Neural progenitor cell (in vitro differentiated cells): ENCODE measurements at regions not wholly inside any gene's neighbourhood (a gene's known extent, or its start where the extent isn't known, plus 50 kb on each side); places are given as distances from the start of the nearest gene placed in this dataset.

Experiments used
- EZH2 ChIP-seq: fragments of 200-600 bp; sonication (generic); IDR thresholded peaks from 2 replicates; pipeline ENCODE4 v1.6.1; 2017; ENCODE audit warnings: antibody characterized with exemption, mild to moderate bottlenecking, moderate library complexity
- EZH2phosphoT487 ChIP-seq: fragments of 200-600 bp; sonication (generic); IDR thresholded peaks from 2 replicates; pipeline ENCODE4 v1.6.1; 2017; ENCODE audit warnings: antibody characterized with exemption
- TF ChIP-seq, protein P1 (sequence below): fragments of 200-600 bp; sonication (generic); IDR thresholded peaks from 2 replicates; pipeline ENCODE4 v1.5.1; 2017; ENCODE audit warnings: antibody characterized with exemption, mild to moderate bottlenecking

DNA sequence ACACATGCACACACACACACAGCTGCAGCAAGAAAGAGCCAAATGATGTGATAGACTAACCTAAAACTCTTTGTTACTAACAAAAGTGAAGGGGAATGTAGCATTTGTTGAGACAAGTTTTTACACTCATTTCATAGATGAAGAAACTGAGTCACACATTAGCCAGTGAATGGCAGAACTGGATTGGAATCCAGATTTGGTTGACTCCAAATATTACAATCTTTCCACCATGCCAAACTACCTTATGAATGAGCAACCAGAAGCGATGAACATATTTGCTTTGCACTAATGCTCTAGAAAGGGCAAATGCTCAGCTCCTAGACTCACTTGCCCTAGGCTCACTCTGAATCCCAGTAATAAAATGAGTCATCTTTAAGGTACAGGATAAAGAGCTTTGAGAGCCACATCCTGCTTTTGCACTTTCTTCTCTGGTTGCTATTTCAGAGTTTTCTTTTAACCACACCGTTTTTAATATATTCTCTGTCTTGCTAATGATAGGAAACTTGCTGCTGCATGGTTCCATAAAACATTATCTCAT lies 111.9 kb downstream of the GPAM start:
- TF ChIP-seq, protein P1, sequence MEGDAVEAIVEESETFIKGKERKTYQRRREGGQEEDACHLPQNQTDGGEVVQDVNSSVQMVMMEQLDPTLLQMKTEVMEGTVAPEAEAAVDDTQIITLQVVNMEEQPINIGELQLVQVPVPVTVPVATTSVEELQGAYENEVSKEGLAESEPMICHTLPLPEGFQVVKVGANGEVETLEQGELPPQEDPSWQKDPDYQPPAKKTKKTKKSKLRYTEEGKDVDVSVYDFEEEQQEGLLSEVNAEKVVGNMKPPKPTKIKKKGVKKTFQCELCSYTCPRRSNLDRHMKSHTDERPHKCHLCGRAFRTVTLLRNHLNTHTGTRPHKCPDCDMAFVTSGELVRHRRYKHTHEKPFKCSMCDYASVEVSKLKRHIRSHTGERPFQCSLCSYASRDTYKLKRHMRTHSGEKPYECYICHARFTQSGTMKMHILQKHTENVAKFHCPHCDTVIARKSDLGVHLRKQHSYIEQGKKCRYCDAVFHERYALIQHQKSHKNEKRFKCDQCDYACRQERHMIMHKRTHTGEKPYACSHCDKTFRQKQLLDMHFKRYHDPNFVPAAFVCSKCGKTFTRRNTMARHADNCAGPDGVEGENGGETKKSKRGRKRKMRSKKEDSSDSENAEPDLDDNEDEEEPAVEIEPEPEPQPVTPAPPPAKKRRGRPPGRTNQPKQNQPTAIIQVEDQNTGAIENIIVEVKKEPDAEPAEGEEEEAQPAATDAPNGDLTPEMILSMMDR = no peak
- TF ChIP-seq EZH2phosphoT487 (no peak), EZH2 (no peak)
